ENCODE measurements at regions not wholly inside any gene's neighbourhood (a gene's known extent, or its start where the extent isn't known, plus 50 kb on each side); places are given as distances from the start of the nearest gene placed in this dataset.

DNA sequence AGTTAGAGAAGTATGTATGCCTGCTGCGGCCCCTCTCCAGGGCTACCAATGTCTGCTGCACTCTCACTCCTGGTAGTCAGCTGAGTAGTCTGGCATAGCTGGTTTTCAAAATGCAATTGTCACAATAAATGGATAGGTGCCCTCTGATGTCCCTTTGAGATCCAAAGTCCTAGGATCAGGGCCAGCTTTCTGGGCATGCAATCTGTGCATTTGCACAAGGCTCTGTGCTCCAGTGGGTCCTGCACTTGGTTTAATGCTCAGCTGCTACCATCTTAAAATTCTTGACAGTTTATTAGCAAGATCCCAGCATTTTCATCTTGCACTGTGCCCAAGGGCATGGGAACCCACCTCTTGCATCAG is 233.8 kb downstream of the LTN1 start:
- TF ChIP-seq TAF1 (IDR thresholded peaks at IDR 0.05; ENCODE audit: low read depth), result no peak
- TF ChIP-seq, protein P1, sequence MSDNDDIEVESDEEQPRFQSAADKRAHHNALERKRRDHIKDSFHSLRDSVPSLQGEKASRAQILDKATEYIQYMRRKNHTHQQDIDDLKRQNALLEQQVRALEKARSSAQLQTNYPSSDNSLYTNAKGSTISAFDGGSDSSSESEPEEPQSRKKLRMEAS (IDR thresholded peaks at IDR 0.05), result no peak
- TF ChIP-seq YY1 (IDR thresholded peaks at IDR 0.05; ENCODE audit: low read depth), result no peak
- no peak for TF ChIP-seq RAD21 (IDR thresholded peaks at IDR 0.05; ENCODE audit: low read depth)
- TF ChIP-seq CEBPB (IDR thresholded peaks at IDR 0.05), result no peak
- TF ChIP-seq, protein P2, sequence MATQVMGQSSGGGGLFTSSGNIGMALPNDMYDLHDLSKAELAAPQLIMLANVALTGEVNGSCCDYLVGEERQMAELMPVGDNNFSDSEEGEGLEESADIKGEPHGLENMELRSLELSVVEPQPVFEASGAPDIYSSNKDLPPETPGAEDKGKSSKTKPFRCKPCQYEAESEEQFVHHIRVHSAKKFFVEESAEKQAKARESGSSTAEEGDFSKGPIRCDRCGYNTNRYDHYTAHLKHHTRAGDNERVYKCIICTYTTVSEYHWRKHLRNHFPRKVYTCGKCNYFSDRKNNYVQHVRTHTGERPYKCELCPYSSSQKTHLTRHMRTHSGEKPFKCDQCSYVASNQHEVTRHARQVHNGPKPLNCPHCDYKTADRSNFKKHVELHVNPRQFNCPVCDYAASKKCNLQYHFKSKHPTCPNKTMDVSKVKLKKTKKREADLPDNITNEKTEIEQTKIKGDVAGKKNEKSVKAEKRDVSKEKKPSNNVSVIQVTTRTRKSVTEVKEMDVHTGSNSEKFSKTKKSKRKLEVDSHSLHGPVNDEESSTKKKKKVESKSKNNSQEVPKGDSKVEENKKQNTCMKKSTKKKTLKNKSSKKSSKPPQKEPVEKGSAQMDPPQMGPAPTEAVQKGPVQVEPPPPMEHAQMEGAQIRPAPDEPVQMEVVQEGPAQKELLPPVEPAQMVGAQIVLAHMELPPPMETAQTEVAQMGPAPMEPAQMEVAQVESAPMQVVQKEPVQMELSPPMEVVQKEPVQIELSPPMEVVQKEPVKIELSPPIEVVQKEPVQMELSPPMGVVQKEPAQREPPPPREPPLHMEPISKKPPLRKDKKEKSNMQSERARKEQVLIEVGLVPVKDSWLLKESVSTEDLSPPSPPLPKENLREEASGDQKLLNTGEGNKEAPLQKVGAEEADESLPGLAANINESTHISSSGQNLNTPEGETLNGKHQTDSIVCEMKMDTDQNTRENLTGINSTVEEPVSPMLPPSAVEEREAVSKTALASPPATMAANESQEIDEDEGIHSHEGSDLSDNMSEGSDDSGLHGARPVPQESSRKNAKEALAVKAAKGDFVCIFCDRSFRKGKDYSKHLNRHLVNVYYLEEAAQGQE (IDR thresholded peaks at IDR 0.05; ENCODE audit: low read depth), result no peak

Data from Ishikawa (cell line).